Esophagus (tissue), 2 donors: ENCODE measurements at regions not wholly inside any gene's neighbourhood (a gene's known extent, or its start where the extent isn't known, plus 50 kb on each side); places are given as distances from the start of the nearest gene placed in this dataset.

Experiments used
- H3K27ac ChIP-seq, 2 donors: one replicate each; pipeline ENCODE4 v1.5.1; 2013; ENCODE audit warnings: low read depth in 2 of 2, mild to moderate bottlenecking in 2 of 2, inconsistent platforms in 1 of 2, low read length in 1 of 2, moderate library complexity in 1 of 2
- H3K27me3 ChIP-seq, 2 donors: one replicate each; pipeline ENCODE4 v1.6.1; 2013; ENCODE audit warnings: low read length in 2 of 2, control low read depth in 1 of 2, mild to moderate bottlenecking in 1 of 2; ENCODE audit not compliant: insufficient read depth in 2 of 2, control insufficient read depth in 1 of 2
- H3K36me3 ChIP-seq, 2 donors: one replicate each; pipeline ENCODE4 v1.6.1; 2013; ENCODE audit warnings: low read length in 1 of 2; ENCODE audit not compliant: control insufficient read depth in 2 of 2, insufficient read depth in 2 of 2
- H3K4me1 ChIP-seq, 2 donors: one replicate each; pipeline ENCODE4 v1.6.1; 2013; ENCODE audit warnings: low read length in 1 of 2; ENCODE audit not compliant: control insufficient read depth in 2 of 2, insufficient read depth in 2 of 2
- H3K4me3 ChIP-seq, 2 donors: one replicate each; pipeline ENCODE4 v1.5.1; 2013; ENCODE audit warnings: low read length in 2 of 2, mild to moderate bottlenecking in 2 of 2, low read depth in 1 of 2, moderate library complexity in 1 of 2
- H3K9me3 ChIP-seq, 2 donors: one replicate each; pipeline ENCODE4 v1.6.1; 2013; ENCODE audit warnings: mild to moderate bottlenecking in 2 of 2, low read depth in 1 of 2, low read length in 1 of 2, moderate library complexity in 1 of 2; ENCODE audit not compliant: control insufficient read depth in 2 of 2, insufficient read depth in 1 of 2
- WGBS, 2 donors: extraction: QIAGEN DNeasy Blood & Tissue Kit; methylation state at CpG; one replicate each; pipeline ENCODE4 v1.1.7; 2013; 5-methylcytosine and 5-hydroxymethylcytosine counted together
- donor health status: healthy with polysubstance abuse.
- donor health status: Bipolar disorder and iron deficiency.

DNA sequence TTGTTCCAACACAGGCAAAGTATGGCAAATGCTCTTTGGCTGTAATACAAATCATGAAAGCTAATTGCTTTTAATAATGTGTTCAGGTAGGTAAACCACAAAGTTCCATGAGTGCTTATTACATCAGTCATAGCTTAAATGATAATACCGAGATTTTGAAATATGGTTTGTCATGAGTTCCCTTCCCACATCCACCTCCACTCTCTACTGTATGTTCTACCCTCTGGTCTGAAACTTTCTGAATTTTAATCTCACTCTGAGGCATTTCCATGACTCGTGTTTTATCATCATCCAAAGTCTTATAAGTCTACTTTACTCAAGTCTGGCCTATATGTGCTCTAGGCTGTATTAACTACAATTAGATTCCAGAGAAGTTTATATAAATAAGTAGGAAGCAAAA lies 354.8 kb downstream of the AKAIN1 start:
- Histone ChIP-seq H3K4me3 (no peak overlapping the region), H3K9me3 (no peaks in the 10 kb centered on the region), H3K27ac (no peak overlapping the region), H3K27me3 (no peaks in the 10 kb centered on the region), H3K4me1 (no peaks in the 10 kb centered on the region), H3K36me3 (no peaks in the 10 kb centered on the region)
- WGBS, 2 donors: 35 to 55% methylated on average over 2 of the region's 2 CpGs

DNA sequence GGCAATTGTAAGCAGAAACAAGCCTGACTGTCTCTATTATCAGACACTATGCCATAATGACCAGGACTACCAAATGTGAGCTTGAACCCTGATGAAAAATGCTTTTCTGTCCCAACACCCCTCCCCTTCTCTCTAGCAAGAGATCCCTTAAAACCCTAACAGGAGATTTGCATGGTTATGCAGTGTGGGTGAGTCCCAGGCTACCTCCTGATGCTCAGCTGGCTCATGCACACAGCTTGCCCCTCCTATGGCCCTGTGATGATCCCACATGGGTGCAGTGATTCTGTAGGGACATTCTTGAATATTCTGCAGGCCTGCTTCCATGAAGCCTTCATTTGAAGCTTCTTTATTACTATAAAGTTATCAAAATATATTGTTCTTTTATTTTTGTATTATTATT lies 357.4 kb downstream of the AKAIN1 start:
- no peaks in the 10 kb centered on the region for H3K36me3 ChIP-seq
- no peaks in the 10 kb centered on the region for H3K4me1 ChIP-seq
- no peak overlapping the region for H3K27ac ChIP-seq
- H3K9me3 ChIP-seq: no peaks in the 10 kb centered on the region
- no peaks in the 10 kb centered on the region for H3K27me3 ChIP-seq
- H3K4me3 ChIP-seq: no peak overlapping the region

DNA sequence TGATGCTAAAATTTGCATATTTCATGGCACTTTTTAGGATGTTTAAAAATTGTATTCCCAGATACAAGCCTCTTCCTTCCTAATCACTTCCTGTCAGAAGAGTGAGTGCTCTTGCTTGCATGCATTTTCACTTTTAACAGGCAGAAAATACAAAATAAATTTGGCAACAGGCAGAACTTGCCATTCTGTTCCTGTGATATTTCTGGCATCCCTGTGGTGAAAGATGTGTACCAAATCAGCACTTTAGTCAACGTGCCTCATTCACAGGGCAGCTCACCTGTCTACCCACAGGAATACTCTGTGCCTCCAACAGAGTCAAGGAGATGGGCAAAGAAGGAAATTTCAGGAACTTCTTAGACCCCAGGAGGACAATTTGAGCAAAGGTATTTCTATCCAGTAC lies 360.9 kb downstream of the AKAIN1 start:
- Histone ChIP-seq H3K36me3 (no peaks in the 10 kb centered on the region), H3K27ac (no peak overlapping the region), H3K4me3 (no peak overlapping the region), H3K4me1 (no peaks in the 10 kb centered on the region), H3K9me3 (no peaks in the 10 kb centered on the region), H3K27me3 (no peaks in the 10 kb centered on the region)
- WGBS, 2 donors: 50 to 61% methylated on average over 1 of the region's 1 CpG

DNA sequence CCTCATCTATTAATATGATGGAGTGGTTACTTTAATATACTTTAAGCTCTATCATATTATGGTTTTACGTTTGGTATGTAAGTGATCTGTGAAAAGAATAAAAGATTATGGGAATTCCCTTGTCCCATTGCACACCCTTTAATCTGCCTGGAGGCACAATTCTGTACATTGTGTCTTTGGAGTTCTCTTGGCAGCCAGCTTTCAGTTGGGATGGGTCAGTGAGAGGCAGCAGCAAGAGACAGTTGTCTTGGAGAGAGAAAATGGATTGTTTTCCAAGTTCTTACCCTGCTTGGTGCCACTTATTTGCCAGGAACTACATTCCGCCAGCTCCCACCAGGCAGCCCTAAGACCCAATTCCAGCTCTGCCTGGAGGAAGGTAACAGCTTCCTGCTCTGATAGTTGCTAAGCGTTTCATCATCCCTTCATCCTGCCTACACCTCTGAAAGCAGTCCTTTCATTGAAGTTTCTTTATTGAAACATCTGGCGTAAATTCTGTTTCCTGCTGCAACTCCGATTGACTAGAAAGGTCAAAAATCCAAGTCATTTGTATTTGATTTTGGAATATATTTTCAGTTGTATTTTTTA lies 365.2 kb downstream of the AKAIN1 start:
- Histone ChIP-seq H3K36me3 (no peaks in the 10 kb centered on the region), H3K9me3 (no peaks in the 10 kb centered on the region), H3K4me1 (no peaks in the 10 kb centered on the region), H3K4me3 (no peak overlapping the region), H3K27me3 (no peaks in the 10 kb centered on the region), H3K27ac (no peak overlapping the region)
- 36 to 50% methylated on average over 5 of the region's 5 CpGs for WGBS, 2 donors

DNA sequence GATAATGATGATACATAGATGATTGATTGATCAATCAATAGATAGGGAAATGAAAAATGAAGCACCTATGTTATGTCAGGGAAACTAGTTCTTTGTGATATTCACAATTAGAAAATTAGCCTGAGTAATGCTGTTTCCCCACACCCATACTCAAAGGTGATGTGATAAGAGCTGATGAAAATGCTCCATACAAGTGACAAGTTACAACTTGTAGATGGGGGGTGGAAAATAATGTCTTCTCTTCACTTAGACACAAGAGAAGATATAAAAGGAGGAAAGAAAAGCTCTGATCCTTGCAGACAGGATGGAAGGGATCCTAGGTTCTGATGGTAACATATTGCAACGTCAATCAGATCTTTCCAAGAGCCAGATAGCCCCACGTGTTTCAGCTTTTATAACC lies 365.9 kb downstream of the AKAIN1 start:
- H3K9me3 ChIP-seq: no peaks in the 10 kb centered on the region
- no peaks in the 10 kb centered on the region for H3K4me1 ChIP-seq
- no peaks in the 10 kb centered on the region for H3K27me3 ChIP-seq
- no peak overlapping the region for H3K4me3 ChIP-seq
- WGBS, 2 donors: 43 to 54% methylated on average over 2 of the region's 2 CpGs
- no peaks in the 10 kb centered on the region for H3K36me3 ChIP-seq
- H3K27ac ChIP-seq: no peak overlapping the region

DNA sequence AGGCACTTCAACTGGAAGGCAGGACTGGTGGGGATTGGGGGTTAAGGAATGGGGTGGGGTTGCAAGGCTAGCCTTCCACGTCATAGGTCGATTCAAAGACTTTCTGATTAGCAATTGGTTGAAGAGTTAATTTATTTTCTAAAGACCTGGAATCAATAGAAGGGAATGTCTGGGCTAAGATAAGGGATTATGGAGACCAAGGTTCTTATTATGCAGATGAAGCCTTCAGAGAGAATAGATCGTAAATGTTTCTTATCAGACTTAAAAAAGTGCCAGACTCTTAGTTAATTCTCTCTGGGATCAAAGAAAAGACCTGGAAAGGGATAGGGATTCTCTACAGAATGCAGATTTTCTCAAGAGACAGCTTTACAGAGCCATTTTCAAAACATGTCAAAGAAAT lies 368.0 kb upstream of the DLGAP1 start:
- no peaks in the 10 kb centered on the region for H3K36me3 ChIP-seq
- H3K4me3 ChIP-seq: no peak overlapping the region
- no peaks in the 10 kb centered on the region for H3K27me3 ChIP-seq
- H3K9me3 ChIP-seq: no peaks in the 10 kb centered on the region
- no peaks in the 10 kb centered on the region for H3K4me1 ChIP-seq
- H3K27ac ChIP-seq: no peak overlapping the region
- 72 to 80% methylated on average over 3 of the region's 3 CpGs for WGBS, 2 donors

DNA sequence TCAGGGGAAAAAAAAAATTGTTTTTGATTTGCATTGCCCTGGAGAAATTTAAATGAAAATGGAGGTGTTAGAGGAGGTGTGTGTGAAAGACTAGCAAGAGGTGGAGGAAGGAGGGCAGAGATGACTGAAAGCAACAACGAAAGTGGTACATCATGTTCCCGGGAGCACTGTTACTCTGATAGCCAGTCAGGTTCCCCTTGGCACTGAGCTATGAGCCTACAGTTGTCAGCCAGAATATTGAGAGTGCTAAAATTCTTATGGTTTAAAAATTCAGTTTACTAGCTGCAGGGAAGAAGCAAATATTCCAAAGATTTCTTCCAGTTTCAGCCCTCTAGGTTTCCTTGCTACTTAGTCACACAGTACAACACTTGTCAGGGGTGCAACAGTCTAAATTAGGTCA lies 366.7 kb upstream of the DLGAP1 start:
- H3K27me3 ChIP-seq: no peaks in the 10 kb centered on the region
- no peaks in the 10 kb centered on the region for H3K4me1 ChIP-seq
- H3K9me3 ChIP-seq: no peaks in the 10 kb centered on the region
- H3K36me3 ChIP-seq: no peaks in the 10 kb centered on the region
- no peak overlapping the region for H3K27ac ChIP-seq
- no peak overlapping the region for H3K4me3 ChIP-seq
- WGBS, 2 donors: 51 to 63% methylated on average over 2 of the region's 2 CpGs

DNA sequence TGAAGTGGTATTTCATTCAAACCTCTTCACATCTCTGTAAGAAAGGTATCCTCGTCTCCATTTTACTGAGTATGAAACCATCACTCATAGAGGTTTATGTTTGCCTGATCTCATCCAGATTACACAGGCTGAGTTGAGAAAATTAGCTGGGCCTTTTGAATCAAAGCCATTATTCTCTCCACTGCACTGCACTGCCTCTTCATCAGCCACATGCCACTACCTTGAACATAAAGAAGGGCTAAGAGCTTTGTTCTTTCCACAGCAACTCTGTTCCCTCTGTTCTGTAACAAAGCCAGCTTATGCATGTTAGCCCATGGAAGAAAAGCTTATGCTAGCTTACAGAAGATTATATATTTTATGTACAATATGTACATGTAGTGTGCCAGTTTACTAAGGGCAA lies 362.6 kb upstream of the DLGAP1 start:
- WGBS, 2 donors: 69 to 79% methylated on average over 1 of the region's 1 CpG
- Histone ChIP-seq H3K4me3 (no peak overlapping the region), H3K9me3 (peaks cover 0 to 3% of the 10 kb centered on the region in 2 donors), H3K27ac (no peak overlapping the region), H3K36me3 (no peaks in the 10 kb centered on the region), H3K4me1 (no peaks in the 10 kb centered on the region), H3K27me3 (no peaks in the 10 kb centered on the region)

DNA sequence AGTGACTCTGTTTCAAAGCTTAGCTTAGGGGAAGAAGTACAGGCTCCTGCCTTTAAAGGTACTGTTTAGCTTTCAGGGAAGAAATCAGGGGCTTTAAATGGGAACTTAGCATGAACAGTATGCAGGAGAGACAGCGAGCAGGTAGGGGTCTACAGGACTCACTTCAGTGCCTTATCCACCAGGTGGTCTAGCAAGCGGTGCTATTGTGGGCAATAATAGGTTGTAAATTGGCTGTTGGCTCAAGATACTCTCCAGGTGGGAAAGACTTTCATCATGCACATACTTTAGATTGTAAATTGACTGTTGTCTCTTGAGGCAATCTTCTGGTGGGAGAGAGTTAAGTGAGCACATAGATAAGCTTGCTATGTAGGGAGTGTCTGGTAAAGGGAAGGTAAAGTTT lies 358.6 kb upstream of the DLGAP1 start:
- Histone ChIP-seq H3K4me3 (no peak overlapping the region), H3K27me3 (no peaks in the 10 kb centered on the region), H3K27ac (no peak overlapping the region), H3K36me3 (no peaks in the 10 kb centered on the region), H3K9me3 (peaks cover 2 to 5% of the 10 kb centered on the region in 2 donors), H3K4me1 (no peaks in the 10 kb centered on the region)
- 80 to 92% methylated on average over 2 of the region's 2 CpGs for WGBS, 2 donors

DNA sequence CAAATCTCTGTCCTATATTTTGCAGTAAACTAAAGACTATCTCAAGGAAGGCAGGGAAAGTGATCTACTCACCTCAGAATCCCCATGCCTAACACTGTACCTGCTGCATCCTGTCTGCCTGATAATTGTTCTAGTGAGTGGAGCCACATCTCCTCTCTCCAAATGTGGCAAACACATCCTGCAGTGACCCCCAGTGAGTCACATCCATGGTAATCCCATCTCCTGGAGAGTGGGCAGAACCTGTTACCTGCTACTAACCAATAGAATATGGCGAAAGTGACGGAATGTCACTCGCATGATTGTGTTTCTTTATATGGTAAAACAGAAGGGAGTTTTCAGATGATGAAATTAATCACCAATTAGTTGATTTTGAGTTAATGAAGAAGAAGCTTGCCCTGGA lies 353.8 kb upstream of the DLGAP1 start:
- H3K27me3 ChIP-seq: no peaks in the 10 kb centered on the region
- H3K4me3 ChIP-seq: no peak overlapping the region
- no peaks in the 10 kb centered on the region for H3K36me3 ChIP-seq
- H3K4me1 ChIP-seq: no peaks in the 10 kb centered on the region
- no peak overlapping the region for H3K27ac ChIP-seq
- peaks cover 2% of the 10 kb centered on the region in 2 donors for H3K9me3 ChIP-seq
- 85 to 93% methylated on average over 3 of the region's 3 CpGs for WGBS, 2 donors
